HUES64 (cell line): ENCODE measurements at regions not wholly inside any gene's neighbourhood (a gene's known extent, or its start where the extent isn't known, plus 50 kb on each side); places are given as distances from the start of the nearest gene placed in this dataset.

Experiments used
- H3K27ac ChIP-seq: 2 replicates; pipeline ENCODE4 v1.7.0; 2013; ENCODE audit warnings: low read depth, low read length, inconsistent platforms
- H3K27me3 ChIP-seq: 2 replicates; pipeline ENCODE4 v1.6.1; 2013; ENCODE audit warnings: mild to moderate bottlenecking, low read length; ENCODE audit not compliant: insufficient read depth
- H3K36me3 ChIP-seq: 2 replicates; pipeline ENCODE4 v1.6.1; 2013; ENCODE audit warnings: mild to moderate bottlenecking, low read length; ENCODE audit not compliant: insufficient read depth
- H3K4me1 ChIP-seq: 2 replicates; pipeline ENCODE4 v1.6.1; 2013; ENCODE audit warnings: mild to moderate bottlenecking, low read length, moderate library complexity; ENCODE audit not compliant: insufficient read depth
- H3K4me3 ChIP-seq: 2 replicates; pipeline ENCODE4 v1.5.1; 2013; ENCODE audit warnings: mild to moderate bottlenecking, low read length, moderate library complexity
- H3K9ac ChIP-seq: 2 replicates; pipeline ENCODE4 v1.6.1; 2013; ENCODE audit warnings: mild to moderate bottlenecking, low read depth, low read length
- H3K9me3 ChIP-seq: 2 replicates; pipeline ENCODE4 v1.6.1; 2013; ENCODE audit warnings: low read depth, low read length; ENCODE audit not compliant: insufficient read depth
- WGBS: fragments of 150-250, 120-280 bp; methylation state at CpG from one replicate; pipeline ENCODE4 v1.1.7; 2013; ENCODE audit warnings: missing lambda C conversion rate; 5-methylcytosine and 5-hydroxymethylcytosine counted together

DNA sequence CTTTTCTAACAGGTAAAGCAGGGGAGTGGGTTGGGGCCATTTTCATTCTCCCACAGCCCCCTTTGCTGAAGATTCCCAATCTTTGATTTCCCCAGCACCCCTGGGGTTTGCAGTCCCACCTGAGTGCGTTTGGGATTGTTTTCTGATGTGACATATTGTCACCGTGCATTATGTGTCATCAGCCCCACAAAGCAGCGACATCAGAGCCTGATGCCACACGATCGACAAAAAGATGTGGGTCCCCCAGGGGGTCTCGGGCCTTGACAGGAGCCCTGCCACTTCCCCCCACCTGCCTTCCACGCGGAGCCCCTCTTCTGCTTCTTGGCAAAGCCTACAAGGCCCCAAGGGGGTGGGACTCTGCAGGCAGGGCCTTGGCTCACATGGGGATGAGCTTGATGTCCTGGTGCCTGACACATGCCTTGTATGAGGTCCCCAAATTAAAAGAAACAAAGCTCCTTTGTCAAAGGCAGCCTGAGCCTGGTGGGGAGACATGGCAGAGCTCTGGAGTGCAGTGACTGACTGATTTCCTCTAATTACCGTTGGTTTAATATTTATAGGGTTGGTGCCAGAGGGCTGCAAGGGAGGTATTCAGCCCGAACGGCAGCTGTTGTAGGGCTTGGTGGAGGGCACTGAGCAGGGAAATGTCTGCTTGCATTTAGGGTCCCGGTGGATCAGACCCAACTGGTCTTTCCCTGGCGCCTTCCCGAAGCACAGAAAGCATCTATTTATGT, 149.2 kb downstream of the MIAT start:
- Histone ChIP-seq H3K4me3 (no peak overlapping the region), H3K4me1 (peaks cover 7% of the 10 kb centered on the region; the same call in 1 of the 2 replicates), H3K9me3 (no peaks in the 10 kb centered on the region), H3K9ac (no peak overlapping the region), H3K27me3 (no peaks in the 10 kb centered on the region), H3K36me3 (no peaks in the 10 kb centered on the region), H3K27ac (no peak overlapping the region)
- WGBS, result 91% methylated on average over 14 of the region's 14 CpGs

DNA sequence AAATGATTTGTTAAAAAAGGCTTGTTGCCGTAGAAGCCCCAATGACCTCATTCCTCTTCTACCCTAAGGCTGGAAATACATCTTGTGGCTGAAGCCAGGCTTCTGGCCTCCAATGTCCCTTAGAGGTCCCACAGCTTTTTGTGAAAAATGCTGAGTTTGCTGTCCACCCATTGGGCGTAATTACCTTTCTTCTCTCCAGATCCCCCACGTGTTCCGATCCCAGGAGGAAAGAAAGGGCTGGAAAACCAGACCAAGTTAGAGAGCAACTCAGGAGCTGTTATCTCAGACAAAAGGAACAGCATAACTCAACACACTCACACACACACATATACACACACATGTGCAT, 154.2 kb downstream of the MIAT start:
- WGBS, result 84% methylated on average over 4 of the region's 4 CpGs
- Histone ChIP-seq H3K36me3 (no peaks in the 10 kb centered on the region), H3K9ac (no peak overlapping the region), H3K27ac (no peak overlapping the region), H3K27me3 (no peaks in the 10 kb centered on the region), H3K9me3 (no peaks in the 10 kb centered on the region), H3K4me1 (no peaks in the 10 kb centered on the region; the same call in 1 of the 2 replicates), H3K4me3 (no peak overlapping the region)

DNA sequence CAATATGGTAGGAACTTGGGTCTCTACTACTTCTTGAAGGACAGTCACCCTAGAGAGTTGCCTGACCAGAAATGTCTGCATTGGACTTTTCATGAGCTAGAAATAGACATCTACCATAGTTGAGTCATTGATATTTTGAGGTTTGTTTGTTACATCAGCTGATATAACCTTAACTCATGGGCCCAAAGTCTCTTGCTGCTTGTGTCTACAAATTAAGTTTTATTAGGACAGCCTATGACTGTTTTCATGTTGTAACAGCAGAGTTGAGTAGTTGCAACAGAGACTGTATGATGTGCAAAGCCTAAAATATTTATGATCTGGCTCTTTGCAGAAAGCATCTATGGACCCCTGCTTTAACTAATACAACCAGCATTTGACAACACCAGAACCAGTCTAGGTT, 155.3 kb downstream of the MIAT start:
- Histone ChIP-seq H3K27ac (no peak overlapping the region), H3K9ac (no peak overlapping the region), H3K4me1 (no peaks in the 10 kb centered on the region; the same call in 1 of the 2 replicates), H3K36me3 (no peaks in the 10 kb centered on the region), H3K4me3 (no peak overlapping the region), H3K9me3 (0 out of 2 replicates have a peak, but pooled peaks cover 2% of the 10 kb centered on the region), H3K27me3 (no peaks in the 10 kb centered on the region)

DNA sequence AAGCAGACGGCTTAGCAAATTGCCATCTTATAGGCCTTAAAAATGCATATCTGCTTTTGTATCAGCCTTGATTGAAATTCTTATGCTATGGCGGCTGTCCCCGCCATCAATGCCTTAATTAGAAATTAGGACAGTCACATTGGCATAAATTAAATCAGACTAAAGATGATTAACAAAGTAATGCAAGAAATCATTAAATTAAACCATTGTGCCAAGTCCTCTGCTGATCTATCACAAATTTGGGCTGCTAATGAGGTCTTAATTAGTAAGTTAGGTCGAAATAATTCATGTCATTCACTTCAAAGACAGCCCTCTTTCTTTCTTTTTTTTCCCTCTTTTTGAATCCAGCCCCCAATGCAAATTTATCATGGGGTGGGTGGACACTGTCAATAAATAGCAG, 159.3 kb downstream of the MIAT start:
- Histone ChIP-seq H3K4me3 (no peak overlapping the region), H3K36me3 (no peaks in the 10 kb centered on the region), H3K27ac (no peak overlapping the region), H3K9me3 (peaks cover 9% of the 10 kb centered on the region), H3K9ac (no peak overlapping the region), H3K27me3 (no peaks in the 10 kb centered on the region), H3K4me1 (no peaks in the 10 kb centered on the region)
- WGBS, result 98% methylated on average over 3 of the region's 4 CpGs

DNA sequence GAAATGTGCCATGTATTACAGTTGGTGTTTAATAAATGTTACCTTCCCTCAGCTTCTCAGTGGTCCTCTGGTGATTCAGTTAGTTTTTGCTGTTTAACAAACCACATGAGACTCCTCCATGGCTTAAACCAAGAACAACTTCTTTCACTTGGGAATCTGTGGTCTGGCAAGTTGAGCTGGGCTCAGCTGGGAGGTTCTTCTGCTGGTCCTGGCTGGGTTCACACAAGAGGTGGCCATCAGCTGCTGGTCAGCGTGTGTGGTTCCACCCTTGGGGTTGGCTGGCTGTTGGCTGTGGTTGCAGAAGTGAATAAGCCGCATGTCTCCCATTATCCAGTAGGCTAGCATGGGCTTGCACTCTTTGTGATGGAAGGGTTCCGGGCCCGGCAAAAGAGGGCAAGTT, 160.5 kb downstream of the MIAT start:
- H3K27ac ChIP-seq, result no peak overlapping the region
- no peaks in the 10 kb centered on the region for H3K27me3 ChIP-seq
- no peaks in the 10 kb centered on the region for H3K4me1 ChIP-seq
- H3K9ac ChIP-seq, result no peak overlapping the region
- 71% methylated on average over 4 of the region's 4 CpGs for WGBS
- peaks cover 9% of the 10 kb centered on the region for H3K9me3 ChIP-seq
- no peak overlapping the region for H3K4me3 ChIP-seq
- no peaks in the 10 kb centered on the region for H3K36me3 ChIP-seq

DNA sequence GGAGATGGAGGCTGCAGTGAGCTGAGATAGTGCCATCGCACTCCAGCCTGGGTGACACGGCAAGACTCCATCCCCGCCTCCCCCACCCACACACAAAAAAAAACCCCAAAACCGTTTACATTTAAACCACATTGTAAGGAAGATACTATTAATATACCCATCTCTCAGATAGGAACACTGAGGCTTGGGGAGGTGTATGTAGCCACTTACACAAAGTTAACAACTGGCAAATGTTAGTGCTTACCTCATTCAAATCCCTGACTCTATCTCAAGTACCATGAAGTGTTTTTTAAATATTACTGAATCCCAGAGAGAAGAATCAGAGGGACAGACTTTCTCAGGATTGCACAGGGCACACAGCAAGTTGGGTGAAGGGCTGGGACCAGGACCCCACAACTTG, 164.5 kb downstream of the MIAT start:
- Histone ChIP-seq H3K9ac (no peak overlapping the region), H3K36me3 (no peaks in the 10 kb centered on the region), H3K4me3 (no peak overlapping the region), H3K27ac (no peak overlapping the region), H3K9me3 (peaks cover 9% of the 10 kb centered on the region), H3K4me1 (no peaks in the 10 kb centered on the region), H3K27me3 (no peaks in the 10 kb centered on the region)
- 100% methylated on average over 4 of the region's 4 CpGs for WGBS

DNA sequence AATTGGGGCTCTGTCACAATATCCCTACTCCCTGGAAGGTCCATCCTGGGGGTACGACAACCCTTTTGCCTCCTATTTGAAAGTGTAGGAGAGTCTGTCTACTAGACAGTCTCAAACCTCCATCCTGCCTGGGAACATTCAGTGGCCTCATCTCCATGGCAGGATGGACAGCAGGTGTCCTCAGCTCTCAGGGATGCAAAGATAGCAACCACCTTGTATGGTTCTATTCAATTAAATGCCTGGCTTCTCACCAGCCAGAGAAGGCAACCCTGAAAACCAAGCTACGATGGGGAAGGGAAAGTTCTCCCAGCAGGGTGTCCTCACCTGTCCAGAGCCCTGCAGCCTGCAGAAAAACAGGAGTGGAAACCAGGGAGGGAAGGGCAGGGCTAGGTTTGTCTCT, 164.9 kb downstream of the MIAT start:
- Histone ChIP-seq H3K4me3 (no peak overlapping the region), H3K9ac (no peak overlapping the region), H3K4me1 (no peaks in the 10 kb centered on the region), H3K27me3 (no peaks in the 10 kb centered on the region), H3K9me3 (peaks cover 9% of the 10 kb centered on the region), H3K27ac (no peak overlapping the region), H3K36me3 (no peaks in the 10 kb centered on the region)
- 30% methylated on average over 1 of the region's 2 CpGs for WGBS

DNA sequence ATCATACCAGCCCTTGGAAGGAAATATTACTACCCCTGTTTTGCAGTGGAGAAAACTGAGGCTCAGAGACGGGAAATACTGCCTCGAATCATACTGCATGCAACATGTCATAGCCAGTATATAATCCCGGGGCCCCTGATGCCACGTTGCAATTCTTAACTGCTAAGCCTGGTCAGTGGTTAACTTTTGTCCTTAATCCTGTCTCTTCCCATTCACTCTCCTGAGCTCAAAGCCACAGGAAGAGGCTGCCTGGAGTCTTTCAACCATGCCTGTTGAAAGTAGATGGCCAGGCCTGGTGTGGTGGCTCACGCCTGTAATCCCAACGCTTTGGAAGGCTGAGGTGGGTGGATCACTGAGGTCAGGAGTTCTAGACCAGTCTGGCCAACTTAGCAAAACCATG, 166.6 kb downstream of the MIAT start:
- Histone ChIP-seq H3K9ac (no peak overlapping the region), H3K4me3 (no peak overlapping the region), H3K9me3 (peaks cover 2% of the 10 kb centered on the region), H3K4me1 (no peaks in the 10 kb centered on the region), H3K27me3 (no peaks in the 10 kb centered on the region), H3K36me3 (no peaks in the 10 kb centered on the region), H3K27ac (no peak overlapping the region)
- 84% methylated on average over 6 of the region's 6 CpGs for WGBS

DNA sequence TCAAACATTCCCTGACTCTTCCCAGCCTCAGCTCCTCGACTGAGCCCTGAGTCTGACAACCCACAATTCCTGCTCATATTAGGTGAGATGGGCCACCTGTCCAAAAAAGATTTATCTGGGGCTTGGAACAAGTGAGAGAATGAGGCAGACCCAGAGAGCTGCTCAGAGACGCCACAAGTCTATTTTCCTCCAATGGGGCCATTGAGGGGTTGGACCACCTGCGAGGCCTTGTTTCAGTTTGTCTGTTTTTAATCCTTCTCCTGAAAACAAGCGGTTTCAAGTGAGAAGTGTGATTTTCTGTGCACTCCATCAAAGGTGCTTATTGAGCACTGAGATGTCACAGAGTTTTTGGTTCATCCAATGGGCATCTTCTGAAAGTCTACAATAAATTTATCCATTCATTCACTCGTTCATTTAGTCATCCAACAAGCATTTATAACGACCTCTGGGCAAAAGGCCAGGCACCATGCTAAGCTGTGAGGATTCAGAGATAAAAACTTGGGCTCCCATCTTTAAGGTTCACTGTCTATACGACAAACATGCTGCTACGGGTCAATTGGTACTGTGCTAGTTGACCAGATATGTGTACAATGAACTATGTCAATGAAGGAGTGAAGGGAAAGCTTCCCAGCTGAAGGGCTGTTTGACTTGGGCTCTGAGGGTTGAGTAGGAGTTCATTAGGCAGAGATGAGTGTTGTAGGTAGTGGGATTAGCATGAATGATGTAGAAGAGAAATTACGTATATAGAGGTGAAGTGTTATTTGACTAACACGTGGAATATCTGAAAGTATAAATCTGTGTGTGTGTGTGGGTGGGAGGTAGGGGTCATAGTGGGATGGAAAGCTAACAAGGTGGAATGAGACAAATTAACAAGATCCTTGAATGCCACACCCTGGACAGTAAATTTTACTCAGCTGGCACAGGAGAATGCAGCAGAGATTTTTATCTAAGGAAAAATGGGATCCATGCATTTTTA, 168.9 kb downstream of the MIAT start:
- no peaks in the 10 kb centered on the region for H3K9me3 ChIP-seq
- H3K4me3 ChIP-seq, result no peak overlapping the region
- 84% methylated on average over 10 of the region's 10 CpGs for WGBS
- H3K27me3 ChIP-seq, result no peaks in the 10 kb centered on the region
- H3K36me3 ChIP-seq, result no peaks in the 10 kb centered on the region
- no peaks in the 10 kb centered on the region for H3K4me1 ChIP-seq
- no peak overlapping the region for H3K9ac ChIP-seq
- H3K27ac ChIP-seq, result no peak overlapping the region

DNA sequence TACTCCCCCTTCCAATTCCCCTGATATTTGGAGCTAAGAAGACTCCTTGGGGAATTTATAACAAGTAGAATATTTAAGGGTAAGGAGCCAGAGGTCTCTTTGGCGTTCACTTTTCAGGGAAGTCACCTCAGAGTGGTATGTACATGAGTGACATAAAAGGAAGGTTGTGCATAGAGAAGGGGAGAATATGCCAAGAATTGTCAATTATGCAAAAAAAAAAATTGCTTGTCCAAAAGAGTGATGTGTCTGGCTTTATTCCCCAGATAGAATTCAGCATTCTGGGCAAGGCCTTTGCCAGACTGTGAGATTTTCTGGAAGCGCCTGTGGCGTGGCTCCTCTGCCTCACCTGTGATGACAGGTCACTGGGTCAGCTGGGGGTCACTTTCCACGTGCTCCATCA, 170.2 kb downstream of the MIAT start:
- Histone ChIP-seq H3K27ac (no peak overlapping the region), H3K27me3 (no peaks in the 10 kb centered on the region), H3K9ac (no peak overlapping the region), H3K9me3 (no peaks in the 10 kb centered on the region), H3K36me3 (no peaks in the 10 kb centered on the region), H3K4me3 (no peak overlapping the region), H3K4me1 (no peaks in the 10 kb centered on the region)
- 91% methylated on average over 4 of the region's 4 CpGs for WGBS

DNA sequence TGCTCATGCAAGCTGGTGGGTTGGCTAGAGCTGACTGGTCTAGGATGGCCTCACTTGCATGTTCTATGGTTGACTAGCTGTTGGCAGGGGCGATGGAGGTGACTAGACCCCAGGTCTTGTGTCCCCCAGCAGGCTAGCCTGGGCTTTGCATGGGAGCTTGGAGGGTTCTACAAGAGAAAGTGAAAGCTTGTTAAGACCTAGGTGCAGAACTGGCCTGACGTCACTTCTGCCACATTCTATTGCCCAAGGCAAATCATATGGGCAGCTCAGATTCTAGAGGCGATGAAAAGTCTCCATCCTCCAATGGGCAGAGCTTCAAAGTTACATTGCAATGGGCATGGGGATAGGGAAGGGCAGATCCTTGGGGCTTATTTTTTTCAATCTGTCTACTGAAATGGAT, 170.9 kb downstream of the MIAT start:
- 92% methylated on average over 3 of the region's 3 CpGs for WGBS
- no peak overlapping the region for H3K27ac ChIP-seq
- H3K36me3 ChIP-seq, result no peaks in the 10 kb centered on the region
- no peaks in the 10 kb centered on the region for H3K27me3 ChIP-seq
- H3K9ac ChIP-seq, result no peak overlapping the region
- H3K9me3 ChIP-seq, result no peaks in the 10 kb centered on the region
- H3K4me1 ChIP-seq, result no peaks in the 10 kb centered on the region
- no peak overlapping the region for H3K4me3 ChIP-seq
